Prostate gland (tissue), 2 donors: ENCODE measurements at regions not wholly inside any gene's neighbourhood (a gene's known extent, or its start where the extent isn't known, plus 50 kb on each side); places are given as distances from the start of the nearest gene placed in this dataset.

Experiments used
- DNase-seq: peaks from one replicate; pipeline ENCODE4 v3.0.0-alpha.2; 2019; ENCODE audit warnings: low spot score
- H3K27ac ChIP-seq, 2 donors: fragments of 200-600 bp; sonication (generic); 2 replicates each; pipeline ENCODE4 v1.5.1; 2017 to 2019
- H3K27me3 ChIP-seq: fragments of 200-600 bp; sonication (generic); replicated peaks from 2 replicates; pipeline ENCODE4 v1.5.1; 2019; ENCODE audit not compliant: insufficient read depth
- H3K36me3 ChIP-seq, 2 donors: fragments of 200-600 bp; sonication (generic); 1 replicate in 1 of 2; 2 replicates in 1 of 2; pipeline versions ENCODE4 v1.5.1 to v1.8.1; 2017 to 2019
- H3K4me1 ChIP-seq: fragments of 200-600 bp; sonication (generic); replicated peaks from 2 replicates; pipeline ENCODE4 v1.5.1; 2019
- H3K4me3 ChIP-seq, 2 donors: fragments of 200-600 bp; sonication (generic); 2 replicates each; pipeline ENCODE4 v1.5.1; 2017 to 2019
- H3K9me3 ChIP-seq: fragments of 200-600 bp; sonication (generic); 2 replicates; pipeline ENCODE4 v1.5.1; 2017
- CTCF ChIP-seq, 4 experiments: fragments of 200-600 bp in 2 of 4; fragments of 450-650 bp in 2 of 4; sonication (generic) in 2 of 4; IDR thresholded peaks; 1 replicate in 3 of 4; 2 replicates in 1 of 4; pipeline ENCODE4 v1.5.1; 2016 to 2019; ENCODE audit warnings: antibody characterized with exemption in 4 of 4, mild to moderate bottlenecking in 2 of 4, moderate library complexity in 2 of 4
- POLR2A ChIP-seq: fragments of 450-650 bp; IDR thresholded peaks from one replicate; pipeline ENCODE4 v1.6.1; 2016; ENCODE audit warnings: antibody characterized with exemption, mild to moderate bottlenecking
- POLR2AphosphoS5 ChIP-seq: sonication (generic); formaldehyde crosslinking; IDR thresholded peaks from one replicate; pipeline ENCODE4 v1.6.1; 2017; ENCODE audit warnings: antibody characterized with exemption
- WGBS: methylation state at CpG from one replicate; pipeline ENCODE4 v1.1.5; 2018; 5-methylcytosine and 5-hydroxymethylcytosine counted together
- intact Hi-C: fragments of 100-400 bp; cut with DNase I; formaldehyde crosslinking; loops from one replicate; pipeline ENCODE4 v1.14.2; 2022

- Histone ChIP-seq H3K4me1 (no peaks in the 10 kb centered on the region), H3K9me3 (no peaks in the 10 kb centered on the region), H3K27ac (no peak overlapping the region), H3K27me3 (no peaks in the 10 kb centered on the region), H3K4me3 (no peak overlapping the region), H3K36me3 (no peaks in the 10 kb centered on the region)
- TF ChIP-seq CTCF (IDR thresholded peaks at IDR 0.05) (no peak), POLR2AphosphoS5 (no peak), POLR2A (no peak)
- WGBS: 27% methylated on average over 2 of the region's 2 CpGs
- no peak for DNase-seq
- intact Hi-C loops: no loop called here
These were observed 927.5 kb downstream of the SLC6A15 start for GRCh38 chr12:83985084-83985483.

- H3K4me1 ChIP-seq: no peaks in the 10 kb centered on the region
- TF ChIP-seq POLR2AphosphoS5: no peak
- TF ChIP-seq CTCF (IDR thresholded peaks at IDR 0.05): no peak
- TF ChIP-seq POLR2A: no peak
- no peaks in the 10 kb centered on the region for H3K9me3 ChIP-seq
- DNase-seq: no peak
- H3K27ac ChIP-seq: no peak overlapping the region
- no peaks in the 10 kb centered on the region for H3K27me3 ChIP-seq
- intact Hi-C loops: no loop called here
- H3K4me3 ChIP-seq: no peak overlapping the region
- no peaks in the 10 kb centered on the region for H3K36me3 ChIP-seq
These were observed 932.2 kb downstream of the SLC6A15 start for GRCh38 chr12:83980398-83980797.

GRCh38 chr12:83979785-83980184 is 932.8 kb downstream of the SLC6A15 start:
- TF ChIP-seq CTCF (IDR thresholded peaks at IDR 0.05) (no peak), POLR2AphosphoS5 (no peak), POLR2A (no peak)
- 72% methylated on average over 2 of the region's 2 CpGs for WGBS
- no peak for DNase-seq
- H3K4me3 ChIP-seq: no peak overlapping the region
- H3K36me3 ChIP-seq: no peaks in the 10 kb centered on the region
- H3K27me3 ChIP-seq: no peaks in the 10 kb centered on the region
- H3K4me1 ChIP-seq: no peaks in the 10 kb centered on the region
- no peak overlapping the region for H3K27ac ChIP-seq
- H3K9me3 ChIP-seq: no peaks in the 10 kb centered on the region
- intact Hi-C loops: no loop called here

- Histone ChIP-seq H3K27ac (no peak overlapping the region), H3K9me3 (no peaks in the 10 kb centered on the region), H3K27me3 (no peaks in the 10 kb centered on the region), H3K36me3 (no peaks in the 10 kb centered on the region), H3K4me1 (no peaks in the 10 kb centered on the region), H3K4me3 (no peak overlapping the region)
- intact Hi-C loops: no loop called here
- WGBS: 91% methylated on average over 3 of the region's 3 CpGs
- no peak for DNase-seq
- no peak for TF ChIP-seq POLR2AphosphoS5
- TF ChIP-seq CTCF (IDR thresholded peaks at IDR 0.05): no peak
- no peak for TF ChIP-seq POLR2A
These were observed 940.8 kb downstream of the SLC6A15 start for GRCh38 chr12:83971781-83972180.

- 92% methylated on average over 1 of the region's 1 CpG for WGBS
- Histone ChIP-seq H3K4me3 (no peak overlapping the region), H3K36me3 (no peaks in the 10 kb centered on the region), H3K4me1 (no peaks in the 10 kb centered on the region), H3K27me3 (no peaks in the 10 kb centered on the region), H3K9me3 (no peaks in the 10 kb centered on the region), H3K27ac (no peak overlapping the region)
- no peak for DNase-seq
- intact Hi-C loops: no loop called here
- no peak for TF ChIP-seq POLR2A
- no peak for TF ChIP-seq CTCF (IDR thresholded peaks at IDR 0.05)
- TF ChIP-seq POLR2AphosphoS5: no peak
These were observed 951.8 kb downstream of the SLC6A15 start for GRCh38 chr12:83960767-83961166.
